ENCODE measurements at regions not wholly inside any gene's neighbourhood (a gene's known extent, or its start where the extent isn't known, plus 50 kb on each side); places are given as distances from the start of the nearest gene placed in this dataset.

- TF ChIP-seq CTCF (IDR thresholded peaks at IDR 0.05) (peak; percentile 6 to 80 (median 42)), POLR2A (IDR thresholded peaks at IDR 0.05) (no peak), EP300 (IDR thresholded peaks at IDR 0.05) (no peak)
Measured at GRCh38 chr1:165114022-165114888, 242.3 kb downstream of the LMX1A start.
